Panc1 (cell line): ENCODE measurements at regions not wholly inside any gene's neighbourhood (a gene's known extent, or its start where the extent isn't known, plus 50 kb on each side); places are given as distances from the start of the nearest gene placed in this dataset.

Experiments used
- POLR2AphosphoS5 ChIP-seq: IDR thresholded peaks from 2 replicates; pipeline ENCODE4 v1.6.1; 2012; ENCODE audit warnings: mild to moderate bottlenecking, low read depth, low read length, moderate library complexity
- SIN3A ChIP-seq: IDR thresholded peaks from 2 replicates; pipeline ENCODE4 v1.6.1; 2012; ENCODE audit warnings: low read depth, mild to moderate bottlenecking, low read length, moderate library complexity, borderline replicate concordance; ENCODE audit not compliant: insufficient read depth
- TCF7L2 ChIP-seq: IDR thresholded peaks from 2 replicates; pipeline ENCODE4 v1.6.1; 2011; ENCODE audit warnings: mild to moderate bottlenecking, low read depth, low read length, inconsistent platforms
- TF ChIP-seq, protein P1 (sequence below): fragments of 450-650 bp; IDR thresholded peaks from 2 replicates; pipeline ENCODE4 v1.5.1; 2017; ENCODE audit warnings: mild to moderate bottlenecking
- TF ChIP-seq, protein P2 (sequence below), 2 experiments: IDR thresholded peaks; 2 replicates each; pipeline ENCODE4 v1.6.1; 2011 to 2012; ENCODE audit warnings: low read depth in 2 of 2, control low read depth in 1 of 2, low read length in 1 of 2, mild to moderate bottlenecking in 1 of 2, moderate library complexity in 1 of 2; ENCODE audit not compliant: insufficient read depth in 1 of 2

DNA sequence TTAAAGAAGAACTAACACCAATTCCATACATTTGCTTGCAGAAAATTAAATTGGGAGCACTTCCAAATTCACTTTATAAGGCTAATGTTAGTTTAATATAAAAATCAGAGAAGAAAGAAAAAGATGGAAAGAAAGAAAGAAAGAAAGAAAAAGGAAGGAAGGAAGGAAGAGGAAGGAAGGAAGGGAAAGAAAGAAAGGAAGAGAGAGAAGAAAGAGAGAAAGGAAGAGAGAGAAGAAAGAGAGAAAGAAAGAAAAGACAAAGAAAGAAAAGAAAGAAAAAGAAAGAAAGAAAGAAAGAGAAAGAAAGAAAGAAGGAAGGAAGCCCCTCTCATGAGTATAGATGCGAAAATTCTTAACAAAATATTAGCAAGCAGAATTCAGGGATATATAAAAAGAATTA is 267.7 kb downstream of the RPAP3 start:
- TF ChIP-seq POLR2AphosphoS5 (no peak), SIN3A (no peak), TCF7L2 (no peak)
- TF ChIP-seq, protein P1, sequence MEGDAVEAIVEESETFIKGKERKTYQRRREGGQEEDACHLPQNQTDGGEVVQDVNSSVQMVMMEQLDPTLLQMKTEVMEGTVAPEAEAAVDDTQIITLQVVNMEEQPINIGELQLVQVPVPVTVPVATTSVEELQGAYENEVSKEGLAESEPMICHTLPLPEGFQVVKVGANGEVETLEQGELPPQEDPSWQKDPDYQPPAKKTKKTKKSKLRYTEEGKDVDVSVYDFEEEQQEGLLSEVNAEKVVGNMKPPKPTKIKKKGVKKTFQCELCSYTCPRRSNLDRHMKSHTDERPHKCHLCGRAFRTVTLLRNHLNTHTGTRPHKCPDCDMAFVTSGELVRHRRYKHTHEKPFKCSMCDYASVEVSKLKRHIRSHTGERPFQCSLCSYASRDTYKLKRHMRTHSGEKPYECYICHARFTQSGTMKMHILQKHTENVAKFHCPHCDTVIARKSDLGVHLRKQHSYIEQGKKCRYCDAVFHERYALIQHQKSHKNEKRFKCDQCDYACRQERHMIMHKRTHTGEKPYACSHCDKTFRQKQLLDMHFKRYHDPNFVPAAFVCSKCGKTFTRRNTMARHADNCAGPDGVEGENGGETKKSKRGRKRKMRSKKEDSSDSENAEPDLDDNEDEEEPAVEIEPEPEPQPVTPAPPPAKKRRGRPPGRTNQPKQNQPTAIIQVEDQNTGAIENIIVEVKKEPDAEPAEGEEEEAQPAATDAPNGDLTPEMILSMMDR: no peak
- TF ChIP-seq, protein P2, sequence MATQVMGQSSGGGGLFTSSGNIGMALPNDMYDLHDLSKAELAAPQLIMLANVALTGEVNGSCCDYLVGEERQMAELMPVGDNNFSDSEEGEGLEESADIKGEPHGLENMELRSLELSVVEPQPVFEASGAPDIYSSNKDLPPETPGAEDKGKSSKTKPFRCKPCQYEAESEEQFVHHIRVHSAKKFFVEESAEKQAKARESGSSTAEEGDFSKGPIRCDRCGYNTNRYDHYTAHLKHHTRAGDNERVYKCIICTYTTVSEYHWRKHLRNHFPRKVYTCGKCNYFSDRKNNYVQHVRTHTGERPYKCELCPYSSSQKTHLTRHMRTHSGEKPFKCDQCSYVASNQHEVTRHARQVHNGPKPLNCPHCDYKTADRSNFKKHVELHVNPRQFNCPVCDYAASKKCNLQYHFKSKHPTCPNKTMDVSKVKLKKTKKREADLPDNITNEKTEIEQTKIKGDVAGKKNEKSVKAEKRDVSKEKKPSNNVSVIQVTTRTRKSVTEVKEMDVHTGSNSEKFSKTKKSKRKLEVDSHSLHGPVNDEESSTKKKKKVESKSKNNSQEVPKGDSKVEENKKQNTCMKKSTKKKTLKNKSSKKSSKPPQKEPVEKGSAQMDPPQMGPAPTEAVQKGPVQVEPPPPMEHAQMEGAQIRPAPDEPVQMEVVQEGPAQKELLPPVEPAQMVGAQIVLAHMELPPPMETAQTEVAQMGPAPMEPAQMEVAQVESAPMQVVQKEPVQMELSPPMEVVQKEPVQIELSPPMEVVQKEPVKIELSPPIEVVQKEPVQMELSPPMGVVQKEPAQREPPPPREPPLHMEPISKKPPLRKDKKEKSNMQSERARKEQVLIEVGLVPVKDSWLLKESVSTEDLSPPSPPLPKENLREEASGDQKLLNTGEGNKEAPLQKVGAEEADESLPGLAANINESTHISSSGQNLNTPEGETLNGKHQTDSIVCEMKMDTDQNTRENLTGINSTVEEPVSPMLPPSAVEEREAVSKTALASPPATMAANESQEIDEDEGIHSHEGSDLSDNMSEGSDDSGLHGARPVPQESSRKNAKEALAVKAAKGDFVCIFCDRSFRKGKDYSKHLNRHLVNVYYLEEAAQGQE (IDR thresholded peaks at IDR 0.05; ENCODE audit: insufficient read depth in 1 of 2, low read depth in 2 of 2, low read length in 1 of 2): no peak
